OCI-LY1 (cell line): ENCODE measurements at regions not wholly inside any gene's neighbourhood (a gene's known extent, or its start where the extent isn't known, plus 50 kb on each side); places are given as distances from the start of the nearest gene placed in this dataset.

Experiments
- H2AFZ ChIP-seq: fragments of 200-600 bp; sonication (generic), shearing (Covaris generic); 2 replicates; pipeline ENCODE4 v1.6.0; 2014; ENCODE audit warnings: antibody characterized with exemption, mild to moderate bottlenecking, low read length
- H3F3A ChIP-seq: fragments of 200-600 bp; sonication (generic), shearing (Covaris generic); 2 replicates; pipeline ENCODE4 v1.6.0; 2014; ENCODE audit warnings: mild to moderate bottlenecking, antibody characterized with exemption, low read length, moderate library complexity; ENCODE audit not compliant: insufficient read depth
- H3K27ac ChIP-seq: fragments of 200-600 bp; sonication (generic); 2 replicates; pipeline ENCODE4 v1.5.1; 2014; ENCODE audit warnings: low read length, mixed run types, mild to moderate bottlenecking, low read depth; ENCODE audit not compliant: poor library complexity, severe bottlenecking
- H3K27me3 ChIP-seq: fragments of 200-600 bp; sonication (generic); 2 replicates; pipeline ENCODE4 v1.6.0; 2014; ENCODE audit warnings: antibody characterized with exemption, mild to moderate bottlenecking, low read length, moderate library complexity; ENCODE audit not compliant: insufficient read depth
- H3K36me3 ChIP-seq: fragments of 200-600 bp; sonication (generic); 2 replicates; pipeline ENCODE4 v1.6.1; 2014; ENCODE audit warnings: mild to moderate bottlenecking, antibody characterized with exemption, low read length, moderate library complexity, mixed read lengths; ENCODE audit not compliant: insufficient read depth
- H3K4me1 ChIP-seq: fragments of 200-600 bp; sonication (generic); 2 replicates; pipeline ENCODE4 v1.5.1; 2014; ENCODE audit warnings: mild to moderate bottlenecking, low read length, moderate library complexity; ENCODE audit not compliant: insufficient read depth, severe bottlenecking
- H3K4me2 ChIP-seq: fragments of 200-600 bp; sonication (generic), shearing (Covaris generic); 2 replicates; pipeline ENCODE4 v1.6.1; 2014; ENCODE audit warnings: low read length
- H3K4me3 ChIP-seq: fragments of 200-600 bp; sonication (generic); 2 replicates; pipeline ENCODE4 v1.5.1; 2014; ENCODE audit warnings: low read length, low read depth, mild to moderate bottlenecking, mixed read lengths; ENCODE audit not compliant: poor library complexity, severe bottlenecking
- H3K79me2 ChIP-seq: fragments of 200-600 bp; shearing (Covaris generic); 2 replicates; pipeline ENCODE4 v1.6.1; 2016; ENCODE audit warnings: mixed run types, low read length, mixed read lengths; ENCODE audit not compliant: insufficient read depth
- H3K9ac ChIP-seq: fragments of 200-600 bp; sonication (generic), shearing (Covaris generic); 2 replicates; pipeline ENCODE4 v1.6.1; 2014; ENCODE audit warnings: mild to moderate bottlenecking, low read length, mixed read lengths
- H3K9me2 ChIP-seq: fragments of 200-600 bp; sonication (generic), shearing (Covaris generic); 2 replicates; pipeline ENCODE4 v1.6.1; 2014; ENCODE audit warnings: low read depth, mild to moderate bottlenecking, low read length, mixed read lengths
- H3K9me3 ChIP-seq: fragments of 200-600 bp; shearing (Covaris generic); 2 replicates; pipeline ENCODE4 v1.6.1; 2014; ENCODE audit warnings: low read length, mixed read lengths
- H4K20me1 ChIP-seq: fragments of 200-600 bp; sonication (generic), shearing (Covaris generic); 2 replicates; pipeline ENCODE4 v1.6.0; 2016; ENCODE audit warnings: mild to moderate bottlenecking, low read length; ENCODE audit not compliant: insufficient read depth
- EZH2 ChIP-seq: fragments of 200-600 bp; sonication (generic), shearing (Covaris generic); IDR thresholded peaks from 2 replicates; pipeline ENCODE4 v1.8.0; 2017; ENCODE audit warnings: borderline replicate concordance, mixed run types, mild to moderate bottlenecking, antibody characterized with exemption, low read length, moderate library complexity, mixed read lengths
- TF ChIP-seq, protein P1 (sequence below): fragments of 200-600 bp; sonication (generic), shearing (Covaris generic); IDR thresholded peaks from 2 replicates; pipeline ENCODE4 v1.5.1; 2017; ENCODE audit warnings: mild to moderate bottlenecking, antibody characterized with exemption, low read length, moderate library complexity, mixed read lengths

DNA sequence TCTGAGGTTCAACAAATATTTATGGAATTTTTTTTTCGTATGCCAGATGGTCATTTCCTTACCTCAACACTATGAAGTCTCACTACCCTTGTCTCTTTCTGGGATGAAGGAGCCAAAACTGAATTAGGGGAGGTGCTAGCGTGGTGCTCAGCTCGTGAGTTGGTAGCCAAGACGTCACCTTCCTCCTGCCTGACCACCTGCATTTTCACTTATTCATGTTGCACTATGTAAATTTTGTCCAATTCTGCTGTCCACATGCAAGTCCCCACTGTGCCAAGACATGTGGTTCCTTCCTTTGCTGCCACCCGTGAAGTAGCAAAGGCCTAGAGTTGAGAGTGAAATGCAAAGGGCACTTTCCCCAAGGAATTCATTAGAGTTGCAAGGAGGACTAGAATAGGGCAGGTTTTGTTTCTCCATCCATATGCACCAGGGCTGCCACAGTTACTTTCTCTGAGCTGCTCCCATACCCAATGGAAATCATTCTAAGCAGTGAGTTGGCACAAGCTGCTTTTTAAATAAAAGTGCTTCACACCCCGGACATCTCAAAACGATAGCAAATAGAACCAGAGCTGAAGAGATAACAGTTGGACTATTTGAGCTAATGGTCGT lies 591.3 kb upstream of the NOX3 start:
- no peaks in the 10 kb centered on the region for H3K4me1 ChIP-seq
- no peaks in the 10 kb centered on the region for H3K9me2 ChIP-seq
- no peaks in the 10 kb centered on the region for H3F3A ChIP-seq
- TF ChIP-seq, protein P1, sequence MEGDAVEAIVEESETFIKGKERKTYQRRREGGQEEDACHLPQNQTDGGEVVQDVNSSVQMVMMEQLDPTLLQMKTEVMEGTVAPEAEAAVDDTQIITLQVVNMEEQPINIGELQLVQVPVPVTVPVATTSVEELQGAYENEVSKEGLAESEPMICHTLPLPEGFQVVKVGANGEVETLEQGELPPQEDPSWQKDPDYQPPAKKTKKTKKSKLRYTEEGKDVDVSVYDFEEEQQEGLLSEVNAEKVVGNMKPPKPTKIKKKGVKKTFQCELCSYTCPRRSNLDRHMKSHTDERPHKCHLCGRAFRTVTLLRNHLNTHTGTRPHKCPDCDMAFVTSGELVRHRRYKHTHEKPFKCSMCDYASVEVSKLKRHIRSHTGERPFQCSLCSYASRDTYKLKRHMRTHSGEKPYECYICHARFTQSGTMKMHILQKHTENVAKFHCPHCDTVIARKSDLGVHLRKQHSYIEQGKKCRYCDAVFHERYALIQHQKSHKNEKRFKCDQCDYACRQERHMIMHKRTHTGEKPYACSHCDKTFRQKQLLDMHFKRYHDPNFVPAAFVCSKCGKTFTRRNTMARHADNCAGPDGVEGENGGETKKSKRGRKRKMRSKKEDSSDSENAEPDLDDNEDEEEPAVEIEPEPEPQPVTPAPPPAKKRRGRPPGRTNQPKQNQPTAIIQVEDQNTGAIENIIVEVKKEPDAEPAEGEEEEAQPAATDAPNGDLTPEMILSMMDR: no peak
- no peak for TF ChIP-seq EZH2
- no peak overlapping the region for H3K27ac ChIP-seq
- no peaks in the 10 kb centered on the region for H3K36me3 ChIP-seq
- no peak overlapping the region for H3K4me2 ChIP-seq
- no peak overlapping the region for H2AFZ ChIP-seq
- no peak overlapping the region for H3K9ac ChIP-seq
- no peaks in the 10 kb centered on the region for H3K9me3 ChIP-seq
- H3K79me2 ChIP-seq: no peaks in the 10 kb centered on the region
- H4K20me1 ChIP-seq: no peaks in the 10 kb centered on the region
- H3K4me3 ChIP-seq: no peak overlapping the region
- no peaks in the 10 kb centered on the region for H3K27me3 ChIP-seq

DNA sequence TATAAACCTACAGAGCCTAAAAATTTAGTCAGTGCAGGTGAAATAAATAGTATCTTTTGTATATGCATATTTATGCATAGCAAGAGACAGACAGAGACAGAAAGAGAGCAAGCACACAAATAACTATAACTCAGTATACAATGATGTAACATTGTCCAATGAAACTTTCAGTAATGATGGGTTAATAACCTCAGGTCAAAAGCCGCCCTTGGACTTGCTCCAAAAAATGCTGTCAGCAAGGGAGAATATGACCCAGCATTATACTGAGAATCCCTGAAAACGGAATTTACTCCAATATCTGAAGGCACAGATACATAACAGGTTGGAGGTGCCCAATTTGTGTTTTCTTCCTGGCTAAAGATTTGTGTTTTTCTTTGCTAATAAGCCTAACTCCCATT lies 590.6 kb upstream of the NOX3 start:
- H3K79me2 ChIP-seq: no peaks in the 10 kb centered on the region
- TF ChIP-seq EZH2: no peak
- TF ChIP-seq, protein P1: no peak
- H4K20me1 ChIP-seq: no peaks in the 10 kb centered on the region
- H3K27ac ChIP-seq: no peak overlapping the region
- no peaks in the 10 kb centered on the region for H3K36me3 ChIP-seq
- H3K9me2 ChIP-seq: no peaks in the 10 kb centered on the region
- no peaks in the 10 kb centered on the region for H3K27me3 ChIP-seq
- H3K4me3 ChIP-seq: no peak overlapping the region
- H2AFZ ChIP-seq: no peak overlapping the region
- no peak overlapping the region for H3K9ac ChIP-seq
- H3K9me3 ChIP-seq: no peaks in the 10 kb centered on the region
- H3K4me1 ChIP-seq: no peaks in the 10 kb centered on the region
- no peaks in the 10 kb centered on the region for H3F3A ChIP-seq
- H3K4me2 ChIP-seq: no peak overlapping the region

DNA sequence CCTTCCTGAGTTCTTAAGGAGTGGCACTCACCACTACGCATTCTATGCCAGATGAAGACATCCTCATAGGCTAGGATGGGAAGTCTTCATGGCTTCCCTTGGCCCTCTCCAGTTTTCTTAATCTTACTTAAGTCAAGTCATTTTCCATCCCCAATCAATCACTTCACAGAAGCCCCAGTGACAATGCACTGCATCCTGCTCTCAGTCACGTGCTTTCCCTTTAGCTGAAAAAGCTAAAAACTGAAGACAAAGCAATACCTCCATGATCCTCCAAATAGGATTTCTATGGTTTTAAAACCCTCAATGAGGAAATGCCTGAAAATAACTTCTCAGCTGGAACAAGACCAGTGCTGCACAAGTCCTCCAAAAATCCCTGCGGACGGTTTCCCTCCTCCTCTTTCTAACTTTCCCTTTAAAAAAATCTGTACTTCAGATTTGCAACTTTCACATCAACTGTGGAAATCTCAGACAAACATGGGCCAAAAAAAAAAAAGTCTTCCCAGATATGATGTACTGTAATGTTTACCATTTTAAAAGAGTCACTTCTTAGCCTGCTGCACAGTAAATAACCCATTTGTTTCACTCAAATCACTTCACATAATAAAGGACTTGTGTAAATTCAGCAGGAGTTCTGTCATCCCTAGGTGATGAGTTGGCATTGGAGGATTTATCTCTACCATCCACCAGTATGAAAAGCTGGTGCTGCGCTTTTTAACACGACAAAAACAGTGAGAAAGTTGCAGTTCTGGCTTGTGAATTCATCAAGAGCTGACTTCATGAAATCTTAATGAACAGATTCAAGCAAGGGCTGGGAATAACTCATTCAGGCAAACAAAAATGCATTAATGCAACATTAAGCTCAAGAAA lies 590.0 kb upstream of the NOX3 start:
- Histone ChIP-seq H2AFZ (no peak overlapping the region), H3K9me3 (no peaks in the 10 kb centered on the region), H3F3A (no peaks in the 10 kb centered on the region), H3K9ac (no peak overlapping the region), H3K27ac (no peak overlapping the region), H3K9me2 (no peaks in the 10 kb centered on the region), H4K20me1 (no peaks in the 10 kb centered on the region), H3K4me3 (no peak overlapping the region), H3K27me3 (no peaks in the 10 kb centered on the region), H3K79me2 (no peaks in the 10 kb centered on the region), H3K36me3 (no peaks in the 10 kb centered on the region), H3K4me2 (no peak overlapping the region), H3K4me1 (no peaks in the 10 kb centered on the region)
- TF ChIP-seq, protein P1: no peak
- no peak for TF ChIP-seq EZH2
